C1 segment of cervical spinal cord (tissue), 14 donors: ENCODE measurements at regions not wholly inside any gene's neighbourhood (a gene's known extent, or its start where the extent isn't known, plus 50 kb on each side); places are given as distances from the start of the nearest gene placed in this dataset.
"Not testable (repeated sequence)": the region's sequence is repeated elsewhere in the genome, so short reads cannot be mapped to it uniquely, and the experiment has no call there.

Source experiments
- DNase-seq, 14 donors: peaks; one replicate each; lab custom pipeline; 2025; lab: John Stamatoyannopoulos, UW

GRCh38 chr7:17396692-17397091 lies 98.2 kb downstream of the AHR start:
- DNase-seq: no peak

GRCh38 chr7:17401791-17402627 lies 103.6 kb downstream of the AHR start:
- no peak for DNase-seq

GRCh38 chr7:17402628-17403278 lies 104.3 kb downstream of the AHR start:
- DNase-seq: no peak

- no peak for DNase-seq
These were observed 105.6 kb downstream of the AHR start for GRCh38 chr7:17404006-17404405.

GRCh38 chr7:17405786-17406185 lies 107.3 kb downstream of the AHR start:
- no peak for DNase-seq

GRCh38 chr7:17406738-17407137 lies 108.3 kb downstream of the AHR start:
- no peak for DNase-seq

GRCh38 chr7:17407229-17407628 lies 108.8 kb downstream of the AHR start:
- no peak for DNase-seq

GRCh38 chr7:17408245-17408903 lies 109.9 kb downstream of the AHR start:
- DNase-seq: peak in 1 of 14 donors; percentile 0

GRCh38 chr7:17408904-17409290 lies 110.4 kb downstream of the AHR start:
- no peak for DNase-seq

GRCh38 chr7:17411922-17412321 lies 113.5 kb downstream of the AHR start:
- DNase-seq: no peak

GRCh38 chr7:17412883-17413282 lies 114.4 kb downstream of the AHR start:
- no peak for DNase-seq

GRCh38 chr7:17415955-17416354 lies 117.5 kb downstream of the AHR start:
- DNase-seq: no peak

- DNase-seq: not testable (repeated sequence)
These were observed 122.0 kb downstream of the AHR start for GRCh38 chr7:17420308-17421015.

GRCh38 chr7:17421941-17422340 lies 123.5 kb downstream of the AHR start:
- DNase-seq: no peak

- DNase-seq: no peak
These were observed 124.5 kb downstream of the AHR start for GRCh38 chr7:17422966-17423365.

GRCh38 chr7:17427924-17428323 lies 129.5 kb downstream of the AHR start:
- DNase-seq: no peak

- no peak for DNase-seq
These were observed 131.1 kb downstream of the AHR start for GRCh38 chr7:17429579-17429978.

- no peak for DNase-seq
These were observed 134.3 kb downstream of the AHR start for GRCh38 chr7:17432793-17433192.

- no peak for DNase-seq
These were observed 135.7 kb downstream of the AHR start for GRCh38 chr7:17434191-17434590.

- DNase-seq: no peak
These were observed 136.6 kb downstream of the AHR start for GRCh38 chr7:17434841-17435692.

GRCh38 chr7:17436126-17436525 lies 137.7 kb downstream of the AHR start:
- no peak for DNase-seq
